ENCODE measurements at regions not wholly inside any gene's neighbourhood (a gene's known extent, or its start where the extent isn't known, plus 50 kb on each side); places are given as distances from the start of the nearest gene placed in this dataset.
"Not testable (repeated sequence)": the region's sequence is repeated elsewhere in the genome, so short reads cannot be mapped to it uniquely, and the experiment has no call there.

DNA sequence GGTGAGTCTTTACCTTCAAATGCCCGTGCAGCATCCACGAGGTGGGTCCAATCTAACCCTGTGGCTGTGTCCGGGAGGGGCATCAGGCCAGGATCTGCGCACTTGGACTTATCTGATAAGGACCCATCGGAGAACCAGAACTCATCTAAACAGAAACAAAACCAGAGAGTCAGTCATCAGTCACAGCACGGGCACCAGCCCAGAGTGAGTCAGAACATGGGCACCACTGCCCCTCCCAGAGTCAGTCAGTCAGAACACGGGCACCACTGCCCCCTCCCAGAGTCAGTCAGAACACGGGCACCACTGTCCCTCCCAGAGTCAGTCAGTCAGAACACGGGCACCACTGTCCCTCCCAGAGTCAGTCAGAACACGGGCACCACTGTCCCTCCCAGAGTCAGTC, 214.5 kb downstream of the SIPA1L2 start:
- TF ChIP-seq, protein P1, sequence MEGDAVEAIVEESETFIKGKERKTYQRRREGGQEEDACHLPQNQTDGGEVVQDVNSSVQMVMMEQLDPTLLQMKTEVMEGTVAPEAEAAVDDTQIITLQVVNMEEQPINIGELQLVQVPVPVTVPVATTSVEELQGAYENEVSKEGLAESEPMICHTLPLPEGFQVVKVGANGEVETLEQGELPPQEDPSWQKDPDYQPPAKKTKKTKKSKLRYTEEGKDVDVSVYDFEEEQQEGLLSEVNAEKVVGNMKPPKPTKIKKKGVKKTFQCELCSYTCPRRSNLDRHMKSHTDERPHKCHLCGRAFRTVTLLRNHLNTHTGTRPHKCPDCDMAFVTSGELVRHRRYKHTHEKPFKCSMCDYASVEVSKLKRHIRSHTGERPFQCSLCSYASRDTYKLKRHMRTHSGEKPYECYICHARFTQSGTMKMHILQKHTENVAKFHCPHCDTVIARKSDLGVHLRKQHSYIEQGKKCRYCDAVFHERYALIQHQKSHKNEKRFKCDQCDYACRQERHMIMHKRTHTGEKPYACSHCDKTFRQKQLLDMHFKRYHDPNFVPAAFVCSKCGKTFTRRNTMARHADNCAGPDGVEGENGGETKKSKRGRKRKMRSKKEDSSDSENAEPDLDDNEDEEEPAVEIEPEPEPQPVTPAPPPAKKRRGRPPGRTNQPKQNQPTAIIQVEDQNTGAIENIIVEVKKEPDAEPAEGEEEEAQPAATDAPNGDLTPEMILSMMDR (IDR thresholded peaks at IDR 0.05; ENCODE audit: low read depth, low read length, poor library complexity, severe bottlenecking) = not testable (repeated sequence)
- not testable (repeated sequence) for TF ChIP-seq EZH2phosphoT487 (IDR thresholded peaks at IDR 0.05; ENCODE audit: borderline replicate concordance, low read length)

Measured in DOHH2 (cell line).